SK-N-MC (cell line): ENCODE measurements at regions not wholly inside any gene's neighbourhood (a gene's known extent, or its start where the extent isn't known, plus 50 kb on each side); places are given as distances from the start of the nearest gene placed in this dataset.
"Not testable (repeated sequence)": the region's sequence is repeated elsewhere in the genome, so short reads cannot be mapped to it uniquely, and the experiment has no call there.

Experiments used
- DNase-seq: peaks from one replicate; pipeline ENCODE4 v3.0.0-alpha.2; 2011; ENCODE audit warnings: low read depth, low spot score
- H3K27ac ChIP-seq: fragments of 200-600 bp; sonication (generic); 2 replicates; pipeline ENCODE4 v1.5.1; 2016; ENCODE audit warnings: mixed run types
- H3K36me3 ChIP-seq: fragments of 200-600 bp; sonication (generic); 2 replicates; pipeline ENCODE4 v1.6.1; 2017; ENCODE audit warnings: antibody characterized with exemption, low read length, mixed read lengths; ENCODE audit not compliant: insufficient read depth
- H3K4me3 ChIP-seq: fragments of 200-600 bp; sonication (generic); 2 replicates; pipeline ENCODE4 v1.5.1; 2016
- H3K9ac ChIP-seq: fragments of 200-600 bp; sonication (generic); 2 replicates; pipeline ENCODE4 v1.8.0; 2017; ENCODE audit warnings: mixed run types, mixed read lengths; ENCODE audit not compliant: insufficient read length
- H3K9me3 ChIP-seq: fragments of 200-600 bp; sonication (generic); 2 replicates; pipeline ENCODE4 v1.6.1; 2017; ENCODE audit warnings: low read depth, mild to moderate bottlenecking, antibody characterized with exemption, low read length, moderate library complexity, mixed read lengths
- EZH2 ChIP-seq: fragments of 200-600 bp; sonication (generic); IDR thresholded peaks from one replicate; pipeline ENCODE4 v1.6.1; 2017; ENCODE audit warnings: antibody characterized with exemption
- FOXP2 ChIP-seq: optimal IDR thresholded peaks from 2 replicates; pipeline ENCODE3; 2011; ENCODE audit warnings: mild to moderate bottlenecking, moderate library complexity; ENCODE audit not compliant: insufficient read depth; ENCODE audit errors: extremely low read length, control extremely low read depth
- POLR2AphosphoS5 ChIP-seq: IDR thresholded peaks from 2 replicates; pipeline ENCODE4 v1.6.1; 2012; ENCODE audit warnings: mild to moderate bottlenecking, low read depth, low read length, borderline replicate concordance

DNA sequence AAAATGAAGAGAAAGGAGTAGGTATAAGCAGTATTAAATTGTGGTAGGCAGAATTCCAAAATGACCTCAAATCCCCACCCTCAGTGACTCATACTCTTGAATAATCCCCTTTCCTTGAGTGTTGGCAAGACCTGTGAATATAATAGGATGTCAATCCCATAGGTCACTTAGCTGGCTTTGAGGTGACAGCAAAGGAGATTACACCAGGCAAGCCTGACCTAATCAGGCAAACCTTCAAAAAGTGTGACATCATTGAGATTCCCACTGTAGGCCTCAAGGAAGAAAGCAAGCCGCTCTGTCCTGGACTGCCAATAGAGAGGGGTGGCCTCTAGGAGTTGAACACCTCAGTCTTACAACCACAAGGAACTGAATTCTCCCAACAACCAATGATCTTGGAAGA is 535.2 kb downstream of the RBFOX1 start:
- no peak overlapping the region for H3K27ac ChIP-seq

DNA sequence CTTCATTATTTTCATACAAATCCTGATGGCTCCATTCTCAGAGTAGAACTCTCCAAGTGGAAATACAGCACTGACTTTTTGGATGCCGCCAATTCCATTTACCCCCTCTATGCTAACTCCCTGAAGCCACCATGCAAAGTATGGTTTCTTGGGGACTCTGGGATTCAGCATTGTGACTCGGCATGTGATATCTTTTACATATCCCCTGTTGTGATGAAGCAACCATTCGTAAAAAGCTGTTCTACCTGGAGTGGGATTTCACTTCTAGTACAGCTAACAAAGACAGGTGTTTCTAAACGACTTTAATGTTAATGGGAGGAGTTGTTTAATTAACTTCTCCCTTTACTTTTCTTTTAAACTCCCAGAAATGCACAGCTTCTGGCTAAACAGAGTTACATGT is 533.5 kb downstream of the RBFOX1 start:
- Histone ChIP-seq H3K9me3 (no peaks in the 10 kb centered on the region), H3K27ac (no peak overlapping the region), H3K36me3 (no peaks in the 10 kb centered on the region), H3K4me3 (no peak overlapping the region), H3K9ac (no peak overlapping the region)
- no peak for DNase-seq
- TF ChIP-seq EZH2: no peak
- TF ChIP-seq POLR2AphosphoS5: no peak
- TF ChIP-seq FOXP2: no peak

More for the DNA sequence above, 535.2 kb downstream of the RBFOX1 start:
- H3K9me3 ChIP-seq: no peaks in the 10 kb centered on the region
- H3K9ac ChIP-seq: no peak overlapping the region
- DNase-seq: no peak
- no peak for TF ChIP-seq EZH2
- TF ChIP-seq POLR2AphosphoS5: no peak
- no peak for TF ChIP-seq FOXP2
- H3K4me3 ChIP-seq: no peak overlapping the region
- no peaks in the 10 kb centered on the region for H3K36me3 ChIP-seq

DNA sequence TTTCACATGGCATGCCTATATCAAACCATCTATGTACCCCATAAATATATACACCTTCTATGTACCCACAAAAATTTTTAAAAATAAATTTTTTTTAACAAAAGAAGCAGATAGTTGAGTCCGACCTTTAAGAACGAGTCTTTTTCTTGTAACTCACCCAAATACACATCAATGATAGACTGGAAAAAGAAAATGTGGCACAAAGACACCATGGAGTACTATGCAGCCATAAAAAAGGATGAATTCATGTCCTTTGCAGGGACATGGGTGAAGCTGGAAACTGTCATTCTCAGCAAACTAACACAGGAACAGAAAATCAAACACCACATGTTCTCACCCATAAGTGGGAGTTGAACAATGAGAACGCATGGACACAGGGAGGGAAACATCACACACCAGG is 532.7 kb downstream of the RBFOX1 start:
- not testable (repeated sequence) for H3K4me3 ChIP-seq, H3K27ac ChIP-seq, H3K36me3 ChIP-seq, H3K9ac ChIP-seq, DNase-seq, H3K9me3 ChIP-seq

DNA sequence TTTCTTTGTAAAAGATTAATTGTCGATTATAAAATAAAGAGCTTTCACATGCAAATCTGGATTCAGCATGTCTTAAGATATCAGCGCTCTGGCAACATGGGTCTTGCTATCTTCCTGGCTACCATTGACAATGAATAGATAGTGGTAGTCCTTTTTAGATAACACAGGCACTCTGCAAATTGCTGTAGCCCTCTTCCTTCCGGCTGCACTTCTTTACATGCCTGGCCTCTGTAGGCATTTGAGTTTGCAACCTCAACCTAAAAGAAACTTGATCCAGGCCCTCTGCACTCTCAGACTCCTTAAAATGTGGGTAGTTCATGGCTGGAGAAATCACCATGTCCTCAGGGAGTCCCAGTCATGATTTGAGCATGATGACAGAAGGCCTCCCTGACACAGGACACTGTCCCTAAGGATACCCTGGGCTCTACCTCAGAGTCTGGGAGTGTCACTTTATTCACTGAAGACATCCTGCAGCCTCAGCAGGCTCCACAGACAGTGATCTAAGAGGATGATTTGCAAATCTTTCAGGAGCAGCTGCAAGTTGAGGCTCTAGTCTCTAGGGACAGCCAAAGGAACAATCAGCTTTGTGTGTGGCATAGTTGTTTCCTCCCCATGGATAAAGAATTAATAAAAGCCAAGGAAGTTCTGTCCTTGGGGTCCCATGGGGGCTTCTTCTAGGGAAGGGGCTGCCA is 529.4 kb downstream of the RBFOX1 start:
- H3K9me3 ChIP-seq: no peaks in the 10 kb centered on the region
- no peak for TF ChIP-seq POLR2AphosphoS5
- no peak for TF ChIP-seq FOXP2
- no peak for TF ChIP-seq EZH2
- DNase-seq: no peak
- H3K9ac ChIP-seq: no peak overlapping the region
- H3K27ac ChIP-seq: no peak overlapping the region
- H3K36me3 ChIP-seq: no peaks in the 10 kb centered on the region
- H3K4me3 ChIP-seq: no peak overlapping the region

DNA sequence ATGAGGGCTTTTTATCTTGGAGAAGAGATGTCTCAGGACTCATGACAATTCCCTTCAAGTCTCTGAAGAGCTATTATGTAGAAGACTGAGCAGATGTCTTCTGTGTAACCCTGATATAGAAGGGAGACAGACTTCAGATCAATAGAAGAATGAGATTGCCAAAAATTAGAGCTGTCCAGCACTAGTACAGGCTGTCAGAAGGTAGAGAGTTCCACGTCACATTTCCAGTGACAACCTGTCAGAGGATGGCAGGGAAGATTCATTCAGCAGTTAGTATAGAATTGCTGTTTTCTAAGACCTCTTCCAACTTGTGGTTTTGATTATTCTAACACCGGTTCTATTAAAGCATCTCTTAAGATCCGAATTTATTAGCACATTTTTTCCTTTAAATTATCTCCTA is 520.6 kb downstream of the RBFOX1 start:
- DNase-seq: no peak
- H3K9ac ChIP-seq: no peak overlapping the region
- TF ChIP-seq POLR2AphosphoS5 (no peak), FOXP2 (no peak), EZH2 (no peak)

DNA sequence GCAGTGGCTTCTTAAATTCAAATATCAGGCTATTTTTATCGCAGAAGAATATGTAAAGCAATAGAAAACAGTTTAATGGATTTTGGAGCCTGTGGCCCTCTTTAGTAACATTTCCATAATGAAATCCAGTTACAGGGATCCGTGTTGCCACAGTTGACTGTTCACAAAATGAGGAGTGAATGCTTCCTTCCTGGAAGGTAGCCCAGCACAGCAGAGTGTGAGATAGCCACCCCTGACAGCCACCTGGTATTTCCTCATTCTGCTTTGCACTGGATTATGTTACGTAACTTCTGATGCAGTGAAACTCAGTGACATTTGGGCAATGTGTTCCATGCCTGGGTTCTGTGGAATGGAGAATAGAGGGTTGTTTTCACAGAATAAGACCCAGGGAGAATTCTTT is 517.2 kb downstream of the RBFOX1 start:
- H3K9me3 ChIP-seq: no peaks in the 10 kb centered on the region
- TF ChIP-seq EZH2 (no peak), POLR2AphosphoS5 (no peak), FOXP2 (no peak)
- H3K9ac ChIP-seq: no peak overlapping the region
- no peak overlapping the region for H3K27ac ChIP-seq
- H3K36me3 ChIP-seq: no peaks in the 10 kb centered on the region
- no peak overlapping the region for H3K4me3 ChIP-seq
- DNase-seq: no peak

More for the DNA sequence above, 520.6 kb downstream of the RBFOX1 start:
- Histone ChIP-seq H3K27ac (no peak overlapping the region), H3K4me3 (no peak overlapping the region), H3K36me3 (no peaks in the 10 kb centered on the region), H3K9me3 (no peaks in the 10 kb centered on the region)

DNA sequence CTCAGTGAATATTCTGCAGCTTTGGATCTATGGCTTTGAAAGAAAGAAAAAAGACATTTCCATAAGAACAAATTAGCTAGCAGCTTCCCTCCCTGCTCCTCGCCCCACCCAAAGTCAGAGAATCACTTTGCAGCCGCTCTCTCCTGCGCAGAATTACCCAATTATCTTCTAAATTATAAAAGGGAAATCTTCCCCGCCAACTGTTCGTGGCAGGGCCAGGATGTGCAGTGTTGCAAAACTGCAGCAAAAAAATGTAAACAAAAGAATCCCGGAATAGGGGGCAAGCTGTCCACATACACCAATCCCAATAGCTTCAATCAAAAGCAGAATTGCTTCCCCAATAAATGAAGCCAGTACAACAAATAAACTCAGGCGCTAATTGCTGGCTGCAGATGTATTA is 510.6 kb downstream of the RBFOX1 start:
- Histone ChIP-seq H3K27ac (no peak overlapping the region), H3K4me3 (no peak overlapping the region), H3K36me3 (no peaks in the 10 kb centered on the region), H3K9ac (no peak overlapping the region), H3K9me3 (no peaks in the 10 kb centered on the region)
- no peak for DNase-seq
- TF ChIP-seq POLR2AphosphoS5 (no peak), FOXP2 (no peak)

DNA sequence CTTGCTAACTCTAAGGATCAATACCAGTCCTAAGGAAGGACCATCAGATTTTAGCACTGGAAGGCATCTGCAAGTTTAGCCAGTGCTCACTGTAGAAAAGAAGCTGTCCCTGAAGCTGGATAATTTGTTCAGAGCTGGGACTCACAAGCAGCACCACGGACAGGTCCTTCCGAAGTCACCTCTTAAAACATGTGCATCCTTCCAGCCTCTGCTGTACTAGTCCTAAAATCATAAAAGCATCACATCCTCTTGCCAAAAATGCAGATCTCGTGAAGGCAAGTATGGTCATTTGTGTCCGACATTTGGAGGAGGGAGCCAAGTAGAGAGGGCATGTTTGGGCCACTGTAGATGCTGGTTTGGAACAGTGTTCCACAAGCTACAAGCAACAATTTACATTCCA is 506.9 kb downstream of the RBFOX1 start:
- no peak for DNase-seq
- no peak overlapping the region for H3K4me3 ChIP-seq
- no peaks in the 10 kb centered on the region for H3K9me3 ChIP-seq
- no peak overlapping the region for H3K27ac ChIP-seq
- TF ChIP-seq EZH2 (no peak), FOXP2 (no peak), POLR2AphosphoS5 (no peak)
- H3K9ac ChIP-seq: no peak overlapping the region
- no peaks in the 10 kb centered on the region for H3K36me3 ChIP-seq

DNA sequence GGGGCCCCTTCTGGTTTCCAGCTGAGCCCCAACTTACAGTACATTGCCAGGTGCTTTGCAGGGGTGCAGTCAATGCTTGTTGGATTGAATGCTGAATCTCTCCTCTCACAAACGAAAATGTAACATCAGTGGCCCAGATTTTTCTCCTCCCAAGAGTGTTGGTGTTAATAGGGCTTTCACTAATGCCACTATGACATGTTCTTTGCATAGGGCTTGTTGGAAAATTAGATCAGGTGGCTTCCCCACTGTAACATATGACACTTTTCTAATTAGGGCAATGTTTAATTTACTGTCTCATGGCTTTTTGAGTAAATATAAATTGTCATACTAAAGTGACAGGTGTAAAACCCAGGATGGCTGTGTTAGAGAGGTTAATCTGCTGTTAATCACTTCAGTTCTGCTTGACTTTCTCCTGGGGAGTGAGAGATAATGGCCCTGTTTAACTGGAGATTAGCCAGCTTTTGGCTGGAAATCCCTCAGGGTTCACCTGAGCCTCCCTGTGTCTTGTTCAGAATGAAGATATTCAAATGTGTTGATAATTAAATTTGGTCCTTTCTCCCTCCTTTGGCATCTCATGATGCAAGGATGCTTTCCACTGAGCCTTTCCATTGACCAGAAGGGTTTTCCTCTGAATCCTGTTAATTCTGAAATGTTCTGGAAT is 502.3 kb downstream of the RBFOX1 start:
- Histone ChIP-seq H3K9me3 (no peaks in the 10 kb centered on the region), H3K36me3 (no peaks in the 10 kb centered on the region), H3K9ac (no peak overlapping the region), H3K27ac (no peak overlapping the region), H3K4me3 (no peak overlapping the region)
- no peak for DNase-seq
- TF ChIP-seq FOXP2: no peak
- TF ChIP-seq POLR2AphosphoS5: no peak
- TF ChIP-seq EZH2: no peak
